T-helper 2 cell treated with Interferon-gamma antibody and Interleukin-4, amounts not matched to agents 5 μg/mL and 100 μg/mL, for 36 hours (primary cell): ENCODE measurements at regions not wholly inside any gene's neighbourhood (a gene's known extent, or its start where the extent isn't known, plus 50 kb on each side); places are given as distances from the start of the nearest gene placed in this dataset.

Experiments
- DNase-seq: peaks from one replicate; pipeline ENCODE4 v3.0.0; 2021; ENCODE audit warnings: low spot score
- H3K27ac Mint-ChIP-seq: one replicate; pipeline ENCODE4 v1.8.0; 2021; ENCODE audit warnings: mild to moderate bottlenecking, mixed read lengths
- H3K27me3 Mint-ChIP-seq: one replicate; pipeline ENCODE4 v1.8.0; 2021; ENCODE audit warnings: low read depth, mixed read lengths
- H3K36me3 Mint-ChIP-seq: one replicate; pipeline ENCODE4 v1.8.0; 2021; ENCODE audit warnings: low read depth, mixed read lengths
- H3K4me1 Mint-ChIP-seq: one replicate; pipeline ENCODE4 v1.8.0; 2021; ENCODE audit warnings: low read depth, mixed read lengths
- H3K4me3 Mint-ChIP-seq: one replicate; pipeline ENCODE4 v1.8.0; 2022; ENCODE audit warnings: mild to moderate bottlenecking, moderate library complexity, mixed read lengths
- H3K9me3 Mint-ChIP-seq: one replicate; pipeline ENCODE4 v1.8.0; 2021; ENCODE audit warnings: mixed read lengths

GRCh38 chr22:48035897-48036296 is 1273.4 kb downstream of the TBC1D22A start:
- H3K4me3 Mint-ChIP-seq, result no peak overlapping the region
- H3K27ac Mint-ChIP-seq, result no peak overlapping the region
- peaks cover 2% of the 10 kb centered on the region for H3K27me3 Mint-ChIP-seq
- DNase-seq, result no peak
- no peaks in the 10 kb centered on the region for H3K4me1 Mint-ChIP-seq
- H3K9me3 Mint-ChIP-seq, result no peaks in the 10 kb centered on the region
- H3K36me3 Mint-ChIP-seq, result no peaks in the 10 kb centered on the region

- Mint-ChIP-seq H3K4me1 (no peaks in the 10 kb centered on the region), H3K27me3 (no peaks in the 10 kb centered on the region), H3K27ac (no peak overlapping the region), H3K36me3 (no peaks in the 10 kb centered on the region), H3K9me3 (no peaks in the 10 kb centered on the region), H3K4me3 (no peak overlapping the region)
- DNase-seq, result no peak
Measured at GRCh38 chr22:48031589-48031988, 1269.1 kb downstream of the TBC1D22A start.

- no peaks in the 10 kb centered on the region for H3K4me1 Mint-ChIP-seq
- no peaks in the 10 kb centered on the region for H3K27me3 Mint-ChIP-seq
- H3K27ac Mint-ChIP-seq, result no peak overlapping the region
- H3K36me3 Mint-ChIP-seq, result no peaks in the 10 kb centered on the region
- no peak overlapping the region for H3K4me3 Mint-ChIP-seq
- peaks cover 10% of the 10 kb centered on the region for H3K9me3 Mint-ChIP-seq
- no peak for DNase-seq
Measured at GRCh38 chr22:48025096-48025495, 1262.6 kb downstream of the TBC1D22A start.

DNA sequence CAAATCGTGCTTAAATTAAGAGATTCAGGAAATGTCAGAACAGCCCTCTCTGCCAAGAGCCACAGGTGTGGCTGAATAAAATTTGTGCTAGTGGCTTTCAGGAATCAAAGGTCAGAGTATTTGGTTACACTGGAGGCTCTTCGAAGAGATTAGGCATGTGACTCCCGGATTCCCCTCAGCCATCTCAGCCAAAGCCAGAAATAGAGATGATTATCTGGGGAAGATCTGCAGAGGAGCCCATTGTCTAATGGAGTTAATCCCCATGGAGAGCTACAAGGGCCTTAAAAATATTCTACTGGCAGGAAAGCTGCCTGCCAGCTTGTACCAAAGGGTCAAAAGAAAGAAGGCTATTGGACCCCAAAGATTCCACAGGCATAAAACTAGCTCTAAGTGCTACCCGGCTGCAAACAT is 1259.5 kb downstream of the TBC1D22A start:
- Mint-ChIP-seq H3K27me3 (no peaks in the 10 kb centered on the region), H3K4me1 (no peaks in the 10 kb centered on the region), H3K9me3 (peaks cover 26% of the 10 kb centered on the region), H3K27ac (no peak overlapping the region), H3K36me3 (no peaks in the 10 kb centered on the region), H3K4me3 (no peak overlapping the region)
- no peak for DNase-seq

GRCh38 chr22:48018346-48018745 is 1255.9 kb downstream of the TBC1D22A start:
- H3K36me3 Mint-ChIP-seq, result no peaks in the 10 kb centered on the region
- H3K27me3 Mint-ChIP-seq, result no peaks in the 10 kb centered on the region
- H3K27ac Mint-ChIP-seq, result no peak overlapping the region
- peaks cover 26% of the 10 kb centered on the region for H3K9me3 Mint-ChIP-seq
- DNase-seq, result no peak
- H3K4me3 Mint-ChIP-seq, result no peak overlapping the region
- H3K4me1 Mint-ChIP-seq, result no peaks in the 10 kb centered on the region

DNA sequence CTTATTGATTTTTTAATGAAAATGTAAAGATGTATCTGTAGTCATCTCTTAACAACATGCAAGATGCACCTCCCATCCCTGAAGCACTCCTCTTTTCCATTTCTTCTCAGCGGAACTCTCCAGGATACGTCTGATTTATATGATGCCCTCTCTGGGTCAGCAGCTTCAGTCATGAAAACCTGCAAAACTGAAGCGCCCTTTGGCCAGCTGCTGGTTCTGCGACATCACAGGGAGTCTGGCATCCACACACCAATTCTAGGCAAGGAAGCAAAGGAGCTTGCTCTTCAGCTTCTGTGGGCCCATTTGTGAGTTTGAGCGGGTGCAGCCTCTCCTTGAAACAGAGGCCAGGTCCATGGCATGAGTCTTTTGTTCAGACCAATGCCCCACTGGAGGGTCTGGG is 1253.3 kb downstream of the TBC1D22A start:
- H3K4me3 Mint-ChIP-seq, result no peak overlapping the region
- H3K9me3 Mint-ChIP-seq, result peaks cover 22% of the 10 kb centered on the region
- H3K27ac Mint-ChIP-seq, result no peak overlapping the region
- no peaks in the 10 kb centered on the region for H3K36me3 Mint-ChIP-seq
- H3K4me1 Mint-ChIP-seq, result no peaks in the 10 kb centered on the region
- H3K27me3 Mint-ChIP-seq, result no peaks in the 10 kb centered on the region
- DNase-seq, result no peak

DNA sequence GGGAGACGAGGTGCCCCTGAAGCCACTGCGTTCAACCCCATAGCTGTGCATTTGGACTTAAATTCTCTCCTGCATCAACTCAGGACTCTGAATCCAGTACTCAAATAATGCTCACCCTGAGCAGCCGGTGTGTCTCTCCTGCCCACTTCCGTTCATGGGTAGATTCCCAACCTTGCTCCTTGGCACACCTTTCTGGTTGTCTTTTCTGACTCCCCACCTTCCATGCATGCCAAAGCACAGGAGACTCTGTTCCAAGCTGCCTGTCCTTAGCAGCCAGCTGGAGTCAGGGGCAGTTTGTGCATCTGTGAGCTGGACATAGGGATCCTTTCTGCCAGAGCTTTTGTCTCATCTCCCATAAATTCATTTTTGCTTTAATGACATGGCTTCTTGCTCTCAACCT is 1242.5 kb downstream of the TBC1D22A start:
- no peak overlapping the region for H3K4me3 Mint-ChIP-seq
- H3K36me3 Mint-ChIP-seq, result no peaks in the 10 kb centered on the region
- no peak for DNase-seq
- H3K27me3 Mint-ChIP-seq, result no peaks in the 10 kb centered on the region
- H3K4me1 Mint-ChIP-seq, result no peaks in the 10 kb centered on the region
- no peaks in the 10 kb centered on the region for H3K9me3 Mint-ChIP-seq
- no peak overlapping the region for H3K27ac Mint-ChIP-seq

- Mint-ChIP-seq H3K36me3 (no peaks in the 10 kb centered on the region), H3K9me3 (no peaks in the 10 kb centered on the region), H3K27ac (no peak overlapping the region), H3K27me3 (no peaks in the 10 kb centered on the region), H3K4me1 (no peaks in the 10 kb centered on the region), H3K4me3 (no peak overlapping the region)
- no peak for DNase-seq
Measured at GRCh38 chr22:48004038-48004437, 1241.6 kb downstream of the TBC1D22A start.

- H3K27me3 Mint-ChIP-seq, result no peaks in the 10 kb centered on the region
Measured at GRCh38 chr22:48001101-48001500, 1238.7 kb downstream of the TBC1D22A start.

DNA sequence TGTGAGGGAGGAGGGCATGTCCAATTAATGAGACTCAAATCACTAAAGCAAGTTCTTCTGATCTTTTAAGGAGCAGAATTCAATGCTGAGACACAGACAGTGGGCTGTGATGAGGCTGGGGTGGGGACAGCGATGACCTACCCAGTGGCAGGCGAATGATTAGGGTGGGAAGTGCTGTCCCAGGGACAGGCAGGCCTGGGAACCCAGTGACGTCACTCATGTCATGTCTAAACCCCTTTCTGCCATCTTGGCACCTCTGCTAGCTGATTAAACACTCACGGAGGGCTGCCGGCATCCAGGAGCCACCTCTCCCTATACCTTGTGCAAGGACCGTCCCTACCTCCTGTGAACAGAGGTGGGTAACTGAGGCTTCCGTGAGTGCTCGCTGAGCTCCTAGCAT is 1235.2 kb downstream of the TBC1D22A start:
- Mint-ChIP-seq H3K9me3 (no peaks in the 10 kb centered on the region), H3K36me3 (no peaks in the 10 kb centered on the region), H3K4me3 (no peak overlapping the region), H3K27ac (no peak overlapping the region), H3K27me3 (no peaks in the 10 kb centered on the region), H3K4me1 (no peaks in the 10 kb centered on the region)
- DNase-seq, result no peak

More at GRCh38 chr22:48001101-48001500, 1238.7 kb downstream of the TBC1D22A start:
- Mint-ChIP-seq H3K4me1 (no peaks in the 10 kb centered on the region), H3K9me3 (no peaks in the 10 kb centered on the region), H3K36me3 (no peaks in the 10 kb centered on the region), H3K27ac (no peak overlapping the region), H3K4me3 (no peak overlapping the region)
- DNase-seq, result no peak

- no peaks in the 10 kb centered on the region for H3K27me3 Mint-ChIP-seq
- H3K4me1 Mint-ChIP-seq, result no peaks in the 10 kb centered on the region
- H3K36me3 Mint-ChIP-seq, result no peaks in the 10 kb centered on the region
- H3K9me3 Mint-ChIP-seq, result no peaks in the 10 kb centered on the region
- no peak overlapping the region for H3K27ac Mint-ChIP-seq
- no peak for DNase-seq
- no peak overlapping the region for H3K4me3 Mint-ChIP-seq
Measured at GRCh38 chr22:47997052-47997590, 1234.7 kb downstream of the TBC1D22A start.

- Mint-ChIP-seq H3K9me3 (no peaks in the 10 kb centered on the region), H3K27ac (no peak overlapping the region)
- no peak for DNase-seq
Measured at GRCh38 chr22:47996446-47996857, 1234.0 kb downstream of the TBC1D22A start.

DNA sequence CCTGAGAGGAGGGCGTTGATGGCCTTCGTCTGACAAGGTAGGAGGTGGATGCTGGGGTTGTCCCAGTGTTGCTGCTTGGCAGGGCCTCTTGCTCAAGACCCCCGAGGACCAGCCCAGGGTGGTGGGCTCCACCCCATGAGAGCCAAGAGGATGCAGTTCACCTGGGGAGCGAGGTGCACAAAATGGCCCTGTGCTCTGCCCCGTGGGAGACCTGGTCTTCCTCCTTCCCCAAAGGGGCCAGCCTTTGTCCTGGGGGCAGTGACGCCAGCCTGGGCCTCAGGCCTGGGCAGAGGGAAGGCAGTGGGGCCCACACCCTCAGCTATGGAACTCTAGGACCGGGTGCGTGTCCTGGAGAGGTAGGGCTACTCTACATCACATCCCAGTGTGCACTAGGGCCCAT is 1233.3 kb downstream of the TBC1D22A start:
- H3K27ac Mint-ChIP-seq, result no peak overlapping the region
- no peaks in the 10 kb centered on the region for H3K9me3 Mint-ChIP-seq

More at GRCh38 chr22:47996446-47996857, 1234.0 kb downstream of the TBC1D22A start:
- Mint-ChIP-seq H3K4me1 (no peaks in the 10 kb centered on the region), H3K4me3 (no peak overlapping the region), H3K27me3 (no peaks in the 10 kb centered on the region), H3K36me3 (no peaks in the 10 kb centered on the region)

DNA sequence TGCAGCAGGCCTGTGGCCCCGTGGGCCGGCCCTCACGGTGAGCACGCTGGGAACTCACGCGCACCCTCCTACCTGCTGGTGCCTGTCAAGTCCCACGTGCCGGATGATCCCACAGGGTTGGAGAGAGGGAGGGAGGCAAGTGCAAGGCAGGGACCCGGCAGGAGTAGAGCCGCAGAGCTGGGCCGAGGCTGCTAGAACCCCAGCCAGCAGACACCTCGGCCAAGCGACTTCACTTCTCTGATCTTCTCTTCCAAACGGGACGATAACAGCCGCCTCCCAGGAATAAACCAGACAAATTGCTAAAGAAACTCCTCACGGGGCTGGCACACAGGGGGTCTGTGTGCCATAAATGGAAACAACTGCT is 1232.8 kb downstream of the TBC1D22A start:
- no peak for DNase-seq
- no peaks in the 10 kb centered on the region for H3K9me3 Mint-ChIP-seq
- no peak overlapping the region for H3K27ac Mint-ChIP-seq
- H3K4me1 Mint-ChIP-seq, result no peaks in the 10 kb centered on the region
- H3K27me3 Mint-ChIP-seq, result no peaks in the 10 kb centered on the region
- no peaks in the 10 kb centered on the region for H3K36me3 Mint-ChIP-seq
- H3K4me3 Mint-ChIP-seq, result no peak overlapping the region

More for the DNA sequence above, 1233.3 kb downstream of the TBC1D22A start:
- Mint-ChIP-seq H3K4me1 (no peaks in the 10 kb centered on the region), H3K27me3 (no peaks in the 10 kb centered on the region), H3K4me3 (no peak overlapping the region), H3K36me3 (no peaks in the 10 kb centered on the region)
- DNase-seq, result no peak

- DNase-seq, result no peak
- no peak overlapping the region for H3K27ac Mint-ChIP-seq
- no peaks in the 10 kb centered on the region for H3K27me3 Mint-ChIP-seq
- H3K36me3 Mint-ChIP-seq, result no peaks in the 10 kb centered on the region
- no peak overlapping the region for H3K4me3 Mint-ChIP-seq
- H3K9me3 Mint-ChIP-seq, result peaks cover 1% of the 10 kb centered on the region
- no peaks in the 10 kb centered on the region for H3K4me1 Mint-ChIP-seq
Measured at GRCh38 chr22:47994601-47995263, 1232.3 kb downstream of the TBC1D22A start.
